ENCODE measurements at regions not wholly inside any gene's neighbourhood (a gene's known extent, or its start where the extent isn't known, plus 50 kb on each side); places are given as distances from the start of the nearest gene placed in this dataset.

GRCh38 chr2:240356700-240357640 lies 78.5 kb upstream of the GPC1 start:
- H3K36me3 ChIP-seq (ENCODE audit: insufficient read depth, low read length) = no peaks in the 10 kb centered on the region
- H2AFZ ChIP-seq (ENCODE audit: low read depth, low read length) = no peak overlapping the region
- H3K4me1 ChIP-seq (ENCODE audit: insufficient read depth, low read length) = no peaks in the 10 kb centered on the region
- TF ChIP-seq CTCF (IDR thresholded peaks at IDR 0.05; ENCODE audit: borderline replicate concordance, extremely low read depth, low read length, poor library complexity, severe bottlenecking) (no peak), EZH2 (IDR thresholded peaks at IDR 0.05; ENCODE audit: borderline replicate concordance, low read depth, low read length, severe bottlenecking) (no peak)
- H3K27ac ChIP-seq (ENCODE audit: low read length) = no peak overlapping the region
- peaks cover 7% of the 10 kb centered on the region for H3K9me3 ChIP-seq (ENCODE audit: insufficient read depth, low read length, severe bottlenecking)
- no peak overlapping the region for H3K9ac ChIP-seq (ENCODE audit: low read depth, low read length)
- no peak for DNase-seq
- H3K4me3 ChIP-seq (ENCODE audit: low read depth in 1 of 2, low read length in 2 of 2) = no peak overlapping the region
- peaks cover 1% of the 10 kb centered on the region for H3K27me3 ChIP-seq (ENCODE audit: insufficient read depth, low read length, poor library complexity)
- H3K4me2 ChIP-seq (ENCODE audit: insufficient read depth, low read length) = no peak overlapping the region
- no peak for ATAC-seq (ENCODE audit: insufficient read depth, low read depth)
- no peaks in the 10 kb centered on the region for H3K79me2 ChIP-seq (ENCODE audit: insufficient read depth, low read length)
- H4K20me1 ChIP-seq (ENCODE audit: insufficient read depth, low read length) = no peaks in the 10 kb centered on the region; the same call in 1 of the 2 replicates

GRCh38 chr2:240357641-240358012 lies 77.8 kb upstream of the GPC1 start:
- H3K4me2 ChIP-seq (ENCODE audit: insufficient read depth, low read length) = no peak overlapping the region

GRCh38 chr2:240358080-240358479 lies 77.4 kb upstream of the GPC1 start:
- no peaks in the 10 kb centered on the region for H3K36me3 ChIP-seq (ENCODE audit: insufficient read depth, low read length)
- DNase-seq = no peak
- no peak for ATAC-seq (ENCODE audit: insufficient read depth, low read depth)
- TF ChIP-seq CTCF (IDR thresholded peaks at IDR 0.05; ENCODE audit: borderline replicate concordance, extremely low read depth, low read length, poor library complexity, severe bottlenecking) = no peak
- TF ChIP-seq EZH2 (IDR thresholded peaks at IDR 0.05; ENCODE audit: borderline replicate concordance, low read depth, low read length, severe bottlenecking) = no peak
- no peak overlapping the region for H3K4me2 ChIP-seq (ENCODE audit: insufficient read depth, low read length)
- H3K4me1 ChIP-seq (ENCODE audit: insufficient read depth, low read length) = no peaks in the 10 kb centered on the region
- H2AFZ ChIP-seq (ENCODE audit: low read depth, low read length) = no peak overlapping the region
- H3K79me2 ChIP-seq (ENCODE audit: insufficient read depth, low read length) = no peaks in the 10 kb centered on the region
- no peak overlapping the region for H3K4me3 ChIP-seq (ENCODE audit: low read depth in 1 of 2, low read length in 2 of 2)
- H3K9ac ChIP-seq (ENCODE audit: low read depth, low read length) = no peak overlapping the region
- no peaks in the 10 kb centered on the region for H3K27me3 ChIP-seq (ENCODE audit: insufficient read depth, low read length, poor library complexity)
- H4K20me1 ChIP-seq (ENCODE audit: insufficient read depth, low read length) = no peaks in the 10 kb centered on the region; the same call in 1 of the 2 replicates
- no peak overlapping the region for H3K27ac ChIP-seq (ENCODE audit: low read length)
- H3K9me3 ChIP-seq (ENCODE audit: insufficient read depth, low read length, severe bottlenecking) = peaks cover 7% of the 10 kb centered on the region

More at GRCh38 chr2:240357641-240358012, 77.8 kb upstream of the GPC1 start:
- TF ChIP-seq EZH2 (IDR thresholded peaks at IDR 0.05; ENCODE audit: borderline replicate concordance, low read depth, low read length, severe bottlenecking) (no peak), CTCF (IDR thresholded peaks at IDR 0.05; ENCODE audit: borderline replicate concordance, extremely low read depth, low read length, poor library complexity, severe bottlenecking) (no peak)
- H3K36me3 ChIP-seq (ENCODE audit: insufficient read depth, low read length) = no peaks in the 10 kb centered on the region
- DNase-seq (no peak), ATAC-seq (ENCODE audit: insufficient read depth, low read depth) (no peak)
- no peak overlapping the region for H2AFZ ChIP-seq (ENCODE audit: low read depth, low read length)
- H3K27ac ChIP-seq (ENCODE audit: low read length) = no peak overlapping the region
- no peaks in the 10 kb centered on the region; the same call in 1 of the 2 replicates for H4K20me1 ChIP-seq (ENCODE audit: insufficient read depth, low read length)
- H3K27me3 ChIP-seq (ENCODE audit: insufficient read depth, low read length, poor library complexity) = no peaks in the 10 kb centered on the region
- no peak overlapping the region for H3K9ac ChIP-seq (ENCODE audit: low read depth, low read length)
- no peaks in the 10 kb centered on the region for H3K79me2 ChIP-seq (ENCODE audit: insufficient read depth, low read length)
- H3K4me1 ChIP-seq (ENCODE audit: insufficient read depth, low read length) = no peaks in the 10 kb centered on the region
- no peak overlapping the region for H3K4me3 ChIP-seq (ENCODE audit: low read depth in 1 of 2, low read length in 2 of 2)
- H3K9me3 ChIP-seq (ENCODE audit: insufficient read depth, low read length, severe bottlenecking) = peaks cover 7% of the 10 kb centered on the region
